ENCODE measurements at regions not wholly inside any gene's neighbourhood (a gene's known extent, or its start where the extent isn't known, plus 50 kb on each side); places are given as distances from the start of the nearest gene placed in this dataset.

- TF ChIP-seq GABPA (IDR thresholded peaks at IDR 0.05; ENCODE audit: low read depth) (no peak), RCOR1 (IDR thresholded peaks at IDR 0.05; ENCODE audit: low read length) (no peak)
- TF ChIP-seq, protein P1, sequence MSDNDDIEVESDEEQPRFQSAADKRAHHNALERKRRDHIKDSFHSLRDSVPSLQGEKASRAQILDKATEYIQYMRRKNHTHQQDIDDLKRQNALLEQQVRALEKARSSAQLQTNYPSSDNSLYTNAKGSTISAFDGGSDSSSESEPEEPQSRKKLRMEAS (IDR thresholded peaks at IDR 0.05; ENCODE audit: low read depth): no peak
- TF ChIP-seq, protein P2, sequence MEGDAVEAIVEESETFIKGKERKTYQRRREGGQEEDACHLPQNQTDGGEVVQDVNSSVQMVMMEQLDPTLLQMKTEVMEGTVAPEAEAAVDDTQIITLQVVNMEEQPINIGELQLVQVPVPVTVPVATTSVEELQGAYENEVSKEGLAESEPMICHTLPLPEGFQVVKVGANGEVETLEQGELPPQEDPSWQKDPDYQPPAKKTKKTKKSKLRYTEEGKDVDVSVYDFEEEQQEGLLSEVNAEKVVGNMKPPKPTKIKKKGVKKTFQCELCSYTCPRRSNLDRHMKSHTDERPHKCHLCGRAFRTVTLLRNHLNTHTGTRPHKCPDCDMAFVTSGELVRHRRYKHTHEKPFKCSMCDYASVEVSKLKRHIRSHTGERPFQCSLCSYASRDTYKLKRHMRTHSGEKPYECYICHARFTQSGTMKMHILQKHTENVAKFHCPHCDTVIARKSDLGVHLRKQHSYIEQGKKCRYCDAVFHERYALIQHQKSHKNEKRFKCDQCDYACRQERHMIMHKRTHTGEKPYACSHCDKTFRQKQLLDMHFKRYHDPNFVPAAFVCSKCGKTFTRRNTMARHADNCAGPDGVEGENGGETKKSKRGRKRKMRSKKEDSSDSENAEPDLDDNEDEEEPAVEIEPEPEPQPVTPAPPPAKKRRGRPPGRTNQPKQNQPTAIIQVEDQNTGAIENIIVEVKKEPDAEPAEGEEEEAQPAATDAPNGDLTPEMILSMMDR (IDR thresholded peaks at IDR 0.05): no peak
Measured at GRCh38 chr15:93307513-93307912, 218.5 kb upstream of the RGMA start.

Measured in SK-N-SH (cell line).